Smooth muscle cell (in vitro differentiated cells): ENCODE measurements at regions not wholly inside any gene's neighbourhood (a gene's known extent, or its start where the extent isn't known, plus 50 kb on each side); places are given as distances from the start of the nearest gene placed in this dataset.

Experiments used
- DNase-seq: peaks from one replicate; lab custom pipeline; 2025; ENCODE audit not compliant: unreplicated experiment; lab: John Stamatoyannopoulos, UW
- H2AFZ ChIP-seq: fragments of 200-600 bp; sonication (generic); 2 replicates; pipeline ENCODE4 v1.6.0; 2016; ENCODE audit warnings: antibody characterized with exemption, low read depth, mild to moderate bottlenecking
- H3F3A ChIP-seq: fragments of 200-600 bp; sonication (generic); 2 replicates; pipeline ENCODE4 v1.6.0; 2017; ENCODE audit warnings: antibody characterized with exemption, low read depth
- H3K27ac ChIP-seq: fragments of 200-600 bp; sonication (generic); 2 replicates; pipeline ENCODE4 v1.5.1; 2016; ENCODE audit warnings: low read depth, mild to moderate bottlenecking
- H3K27me3 ChIP-seq: fragments of 200-600 bp; sonication (generic); 2 replicates; pipeline ENCODE4 v1.6.1; 2016; ENCODE audit warnings: low read depth, mild to moderate bottlenecking
- H3K36me3 ChIP-seq: fragments of 200-600 bp; sonication (generic); 2 replicates; pipeline ENCODE4 v1.5.1; 2016; ENCODE audit warnings: low read depth
- H3K4me1 ChIP-seq: fragments of 200-600 bp; sonication (generic); 2 replicates; pipeline ENCODE4 v1.5.1; 2016; ENCODE audit warnings: low read depth
- H3K4me2 ChIP-seq: fragments of 200-600 bp; sonication (generic); 2 replicates; pipeline ENCODE4 v1.6.0; 2016; ENCODE audit warnings: mild to moderate bottlenecking
- H3K4me3 ChIP-seq: fragments of 200-600 bp; sonication (generic); 2 replicates; pipeline ENCODE4 v1.5.1; 2016; ENCODE audit warnings: mild to moderate bottlenecking
- H3K79me2 ChIP-seq: fragments of 200-600 bp; sonication (generic); 2 replicates; pipeline ENCODE4 v1.6.0; 2016; ENCODE audit warnings: low read depth, mild to moderate bottlenecking
- H3K9ac ChIP-seq: fragments of 200-600 bp; sonication (generic); 2 replicates; pipeline ENCODE4 v1.6.0; 2016; ENCODE audit warnings: low read depth
- H3K9me3 ChIP-seq: fragments of 200-600 bp; sonication (generic); replicated peaks from 2 replicates; pipeline ENCODE4 v1.5.1; 2016; ENCODE audit warnings: low read depth
- H4K20me1 ChIP-seq: fragments of 200-600 bp; sonication (generic); 2 replicates; pipeline ENCODE4 v1.6.0; 2016; ENCODE audit warnings: low read depth
- WGBS: methylation state at CpG from one replicate; pipeline ENCODE4 v1.1.7; 2016; ENCODE audit warnings: low lambda C conversion rate; 5-methylcytosine and 5-hydroxymethylcytosine counted together
- TF ChIP-seq, protein P1 (sequence below): fragments of 200-600 bp; sonication (generic); IDR thresholded peaks from 2 replicates; pipeline ENCODE4 v1.5.1; 2017; ENCODE audit warnings: borderline replicate concordance, mild to moderate bottlenecking, antibody characterized with exemption; ENCODE audit not compliant: insufficient read depth, poor library complexity, severe bottlenecking

DNA sequence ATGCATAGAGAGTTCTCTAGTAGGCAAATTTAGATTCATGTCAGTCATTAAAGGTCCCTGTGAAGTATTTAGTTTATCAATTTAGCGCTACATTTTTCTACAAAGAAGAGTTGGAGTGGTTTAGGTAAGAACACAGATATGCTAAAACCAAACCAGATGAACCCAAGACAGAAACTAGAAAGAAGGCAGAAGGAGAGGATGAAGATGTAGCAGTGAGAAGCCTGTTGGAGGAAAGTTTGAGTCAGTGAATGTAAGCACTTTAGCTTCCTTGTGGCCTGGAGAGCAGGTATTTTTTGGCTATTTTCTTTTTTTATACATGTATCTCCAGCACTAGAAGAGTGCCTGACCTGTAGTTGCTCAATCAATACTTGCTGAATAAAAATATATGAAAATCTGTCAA, 223.7 kb downstream of the KCNRG start:
- 100% methylated on average over 1 of the region's 1 CpG for WGBS
- H3K4me2 ChIP-seq = no peak overlapping the region
- TF ChIP-seq, protein P1, sequence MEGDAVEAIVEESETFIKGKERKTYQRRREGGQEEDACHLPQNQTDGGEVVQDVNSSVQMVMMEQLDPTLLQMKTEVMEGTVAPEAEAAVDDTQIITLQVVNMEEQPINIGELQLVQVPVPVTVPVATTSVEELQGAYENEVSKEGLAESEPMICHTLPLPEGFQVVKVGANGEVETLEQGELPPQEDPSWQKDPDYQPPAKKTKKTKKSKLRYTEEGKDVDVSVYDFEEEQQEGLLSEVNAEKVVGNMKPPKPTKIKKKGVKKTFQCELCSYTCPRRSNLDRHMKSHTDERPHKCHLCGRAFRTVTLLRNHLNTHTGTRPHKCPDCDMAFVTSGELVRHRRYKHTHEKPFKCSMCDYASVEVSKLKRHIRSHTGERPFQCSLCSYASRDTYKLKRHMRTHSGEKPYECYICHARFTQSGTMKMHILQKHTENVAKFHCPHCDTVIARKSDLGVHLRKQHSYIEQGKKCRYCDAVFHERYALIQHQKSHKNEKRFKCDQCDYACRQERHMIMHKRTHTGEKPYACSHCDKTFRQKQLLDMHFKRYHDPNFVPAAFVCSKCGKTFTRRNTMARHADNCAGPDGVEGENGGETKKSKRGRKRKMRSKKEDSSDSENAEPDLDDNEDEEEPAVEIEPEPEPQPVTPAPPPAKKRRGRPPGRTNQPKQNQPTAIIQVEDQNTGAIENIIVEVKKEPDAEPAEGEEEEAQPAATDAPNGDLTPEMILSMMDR = no peak

DNA sequence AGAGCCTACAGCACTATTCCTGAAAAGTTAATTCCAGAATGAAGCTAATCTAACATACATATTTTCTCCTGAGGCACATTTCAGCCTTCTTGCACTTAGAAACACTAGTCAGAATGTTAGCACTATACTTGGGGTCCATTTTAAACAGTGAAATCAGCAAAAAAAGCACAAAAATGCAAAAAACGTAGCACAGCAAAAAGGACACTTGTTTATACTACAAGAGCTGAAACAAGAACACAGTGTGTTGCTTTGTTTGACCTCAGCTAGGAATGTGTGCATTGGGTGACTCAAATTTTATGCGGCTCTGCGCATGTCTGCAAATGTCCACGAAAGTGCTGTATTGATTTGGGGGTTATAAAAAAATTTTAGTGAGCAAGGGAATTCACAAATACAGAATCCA, 226.2 kb downstream of the KCNRG start:
- peaks cover 5% of the 10 kb centered on the region for H3F3A ChIP-seq
- H3K36me3 ChIP-seq = no peaks in the 10 kb centered on the region
- H3K4me3 ChIP-seq = no peak overlapping the region
- no peak overlapping the region for H2AFZ ChIP-seq
- no peaks in the 10 kb centered on the region for H4K20me1 ChIP-seq
- no peak for DNase-seq
- 78% methylated on average over 4 of the region's 4 CpGs for WGBS
- H3K4me1 ChIP-seq = no peaks in the 10 kb centered on the region
- H3K9ac ChIP-seq = no peak overlapping the region
- no peak overlapping the region for H3K27ac ChIP-seq
- H3K9me3 ChIP-seq = no peaks in the 10 kb centered on the region
- H3K79me2 ChIP-seq = no peaks in the 10 kb centered on the region
- TF ChIP-seq, protein P1 = no peak
- no peak overlapping the region for H3K4me2 ChIP-seq
- no peaks in the 10 kb centered on the region for H3K27me3 ChIP-seq

More for the DNA sequence above, 223.7 kb downstream of the KCNRG start:
- DNase-seq = no peak
- H3K9ac ChIP-seq = no peak overlapping the region
- H3K27me3 ChIP-seq = no peaks in the 10 kb centered on the region
- H3K27ac ChIP-seq = no peak overlapping the region
- no peaks in the 10 kb centered on the region for H3K79me2 ChIP-seq
- peaks cover 3% of the 10 kb centered on the region for H3F3A ChIP-seq
- no peak overlapping the region for H2AFZ ChIP-seq
- H3K4me3 ChIP-seq = no peak overlapping the region
- no peaks in the 10 kb centered on the region for H4K20me1 ChIP-seq
- H3K4me1 ChIP-seq = no peaks in the 10 kb centered on the region
- H3K36me3 ChIP-seq = no peaks in the 10 kb centered on the region
- no peaks in the 10 kb centered on the region for H3K9me3 ChIP-seq

DNA sequence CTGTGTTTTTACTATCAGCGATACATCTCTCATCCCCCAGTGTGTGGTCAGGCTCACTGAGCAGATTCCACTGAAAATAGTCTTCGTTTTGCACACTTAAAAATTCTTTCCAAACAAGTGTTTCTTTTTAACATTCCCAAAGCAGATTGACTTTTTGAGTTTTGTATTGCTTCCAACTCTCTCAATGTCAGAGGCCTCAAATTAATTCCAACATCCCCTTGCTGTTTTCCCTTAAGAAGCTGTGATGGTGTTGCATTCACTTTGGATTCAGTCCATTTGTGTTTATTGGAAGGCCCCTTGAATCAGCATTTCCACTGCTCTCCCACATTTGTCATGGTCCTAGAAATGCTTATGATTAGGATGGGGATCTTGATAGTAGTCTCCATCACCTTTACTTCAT, 228.7 kb downstream of the KCNRG start:
- Histone ChIP-seq H3K9me3 (no peaks in the 10 kb centered on the region), H3K79me2 (no peaks in the 10 kb centered on the region), H3F3A (peaks cover 5% of the 10 kb centered on the region), H2AFZ (no peak overlapping the region), H3K27ac (peak overlapping the region; percentile 75), H3K36me3 (no peaks in the 10 kb centered on the region), H3K27me3 (no peaks in the 10 kb centered on the region), H3K9ac (no peak overlapping the region), H4K20me1 (no peaks in the 10 kb centered on the region), H3K4me3 (no peak overlapping the region), H3K4me1 (no peaks in the 10 kb centered on the region), H3K4me2 (peak overlapping the region; percentile 44)
- 88% methylated on average over 2 of the region's 2 CpGs for WGBS
- DNase-seq = no peak
- TF ChIP-seq, protein P1 = no peak

DNA sequence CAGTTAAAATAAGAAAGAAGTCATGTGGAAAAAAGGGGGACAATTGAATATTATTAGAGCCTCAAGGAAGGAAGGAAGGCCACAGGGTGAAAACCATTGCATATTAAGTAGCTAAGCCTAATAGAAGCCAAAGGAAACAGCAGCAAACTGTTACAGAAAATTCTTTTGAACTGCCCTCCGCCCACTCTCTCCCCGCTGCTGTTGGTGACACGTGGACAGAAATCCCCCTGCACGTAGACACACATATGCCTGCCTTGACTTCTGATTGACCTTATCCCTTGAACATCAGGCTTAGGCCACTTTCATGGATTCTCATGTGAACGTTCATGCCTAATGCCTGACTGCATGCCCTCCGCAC, 229.1 kb downstream of the KCNRG start:
- Histone ChIP-seq H3K27me3 (no peaks in the 10 kb centered on the region), H3K36me3 (no peaks in the 10 kb centered on the region), H3K79me2 (no peaks in the 10 kb centered on the region), H3K27ac (peak overlapping the region; percentile 75), H3K9ac (no peak overlapping the region), H3K4me1 (no peaks in the 10 kb centered on the region), H3K4me2 (peak overlapping the region; percentile 44), H3F3A (peaks cover 5% of the 10 kb centered on the region), H4K20me1 (no peaks in the 10 kb centered on the region), H3K9me3 (no peaks in the 10 kb centered on the region), H2AFZ (no peak overlapping the region), H3K4me3 (no peak overlapping the region)
- TF ChIP-seq, protein P1 = no peak
- no peak for DNase-seq
- 42% methylated on average over 6 of the region's 6 CpGs for WGBS
